ENCODE measurements at regions not wholly inside any gene's neighbourhood (a gene's known extent, or its start where the extent isn't known, plus 50 kb on each side); places are given as distances from the start of the nearest gene placed in this dataset.

DNA sequence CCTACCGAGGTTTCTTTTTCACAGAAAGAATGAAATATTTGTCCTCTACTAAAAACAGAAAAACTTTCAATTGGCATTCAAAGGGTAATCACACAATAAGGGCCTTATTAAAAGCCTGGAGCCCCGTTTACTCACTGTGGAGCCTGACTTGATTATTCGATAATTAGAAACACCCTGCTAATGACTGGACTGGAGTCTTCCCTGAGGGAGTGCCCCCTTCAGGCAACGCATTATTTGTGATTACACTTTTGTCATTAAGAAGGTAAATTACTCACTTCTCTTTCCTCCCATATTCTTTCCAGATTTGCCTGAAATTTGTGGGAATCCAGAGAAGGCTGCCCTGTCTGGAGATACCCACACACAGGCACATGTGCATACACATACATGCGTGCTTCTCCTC, 444.2 kb upstream of the NPVF start:
- no peaks in the 10 kb centered on the region for H3K27me3 ChIP-seq (ENCODE audit: insufficient read depth, insufficient read length)
- DNase-seq (ENCODE audit: low read depth, low spot score): no peak
- TF ChIP-seq ZNF274 (IDR thresholded peaks at IDR 0.05; ENCODE audit: low read depth, low read length): no peak
- TF ChIP-seq YY1 (IDR thresholded peaks at IDR 0.05; ENCODE audit: insufficient read depth, insufficient read length): no peak
- TF ChIP-seq SUZ12 (IDR thresholded peaks at IDR 0.05; ENCODE audit: extremely low read depth, insufficient read depth, insufficient read length): no peak

DNA sequence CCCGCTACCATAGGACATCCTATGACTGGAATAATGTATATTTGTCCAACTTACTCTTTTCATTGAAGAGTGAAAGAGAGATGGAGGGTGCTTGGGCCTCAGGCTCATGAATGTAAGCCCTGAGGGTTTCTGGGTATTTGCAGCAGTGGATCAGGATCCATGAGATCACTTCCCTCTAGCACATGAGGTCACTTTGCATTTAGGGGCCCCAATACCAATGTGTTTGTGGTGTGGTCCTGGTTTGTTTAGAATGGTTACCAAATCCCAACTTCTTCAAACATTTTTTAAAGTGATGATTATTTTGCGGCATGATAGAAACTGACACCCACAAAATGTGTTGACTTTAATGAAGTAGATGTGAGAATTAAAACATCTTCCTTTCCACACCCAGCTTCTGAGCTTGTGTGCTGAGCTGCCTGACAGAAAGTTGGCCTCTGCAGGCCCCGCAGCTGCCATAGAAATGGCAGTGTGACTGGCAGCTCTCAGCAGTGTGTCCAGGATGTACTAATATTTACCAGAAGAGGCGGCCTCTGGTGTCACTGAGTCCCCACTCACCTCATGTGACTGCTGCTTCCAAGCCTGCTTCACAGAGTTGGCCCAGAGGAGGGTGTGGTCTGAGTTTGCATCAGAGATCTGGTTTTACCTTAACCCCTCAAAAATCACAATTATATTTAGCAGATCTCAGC, 447.6 kb upstream of the NPVF start:
- DNase-seq (ENCODE audit: low read depth, low spot score): no peak
- Histone ChIP-seq H3K4me1 (ENCODE audit: insufficient read depth, insufficient read length) (no peaks in the 10 kb centered on the region), H3K4me3 (ENCODE audit: insufficient read length, low read depth) (no peak overlapping the region), H3K27me3 (ENCODE audit: insufficient read depth, insufficient read length) (no peaks in the 10 kb centered on the region), H3K36me3 (ENCODE audit: insufficient read depth, insufficient read length, low read length) (no peaks in the 10 kb centered on the region), H3K9me3 (ENCODE audit: insufficient read depth, low read length) (no peaks in the 10 kb centered on the region), H3K9ac (ENCODE audit: insufficient read length, low read depth) (no peak overlapping the region)
- TF ChIP-seq ZNF274 (IDR thresholded peaks at IDR 0.05; ENCODE audit: low read depth, low read length) (no peak), YY1 (IDR thresholded peaks at IDR 0.05; ENCODE audit: insufficient read depth, insufficient read length) (no peak), SUZ12 (IDR thresholded peaks at IDR 0.05; ENCODE audit: extremely low read depth, insufficient read depth, insufficient read length) (no peak)

More for the DNA sequence above, 444.2 kb upstream of the NPVF start:
- Histone ChIP-seq H3K4me1 (ENCODE audit: insufficient read depth, insufficient read length) (no peaks in the 10 kb centered on the region), H3K9ac (ENCODE audit: insufficient read length, low read depth) (no peak overlapping the region), H3K9me3 (ENCODE audit: insufficient read depth, low read length) (no peaks in the 10 kb centered on the region), H3K36me3 (ENCODE audit: insufficient read depth, insufficient read length, low read length) (no peaks in the 10 kb centered on the region), H3K4me3 (ENCODE audit: insufficient read length, low read depth) (no peak overlapping the region)

DNA sequence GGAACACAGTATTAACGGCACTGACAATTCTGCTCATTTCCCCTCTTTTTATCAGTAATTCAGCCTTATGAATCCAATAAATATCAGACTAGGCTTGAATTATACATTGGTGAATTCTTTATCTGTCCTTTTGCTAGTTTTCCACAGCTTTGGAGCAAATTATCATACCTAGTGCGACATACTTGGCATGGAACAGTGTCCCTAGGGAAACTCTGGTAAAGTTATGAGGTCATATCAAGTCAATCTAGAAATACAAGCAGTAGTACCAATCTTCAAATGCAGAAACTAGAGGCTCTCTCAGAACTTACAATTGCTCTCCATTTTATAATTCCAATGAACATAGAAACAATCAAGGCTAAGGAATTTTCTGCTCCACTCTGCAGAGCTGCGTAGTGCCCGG, 449.3 kb upstream of the NPVF start:
- Histone ChIP-seq H3K4me3 (ENCODE audit: insufficient read length, low read depth) (no peak overlapping the region), H3K36me3 (ENCODE audit: insufficient read depth, insufficient read length, low read length) (no peaks in the 10 kb centered on the region), H3K9ac (ENCODE audit: insufficient read length, low read depth) (no peak overlapping the region), H3K9me3 (ENCODE audit: insufficient read depth, low read length) (no peaks in the 10 kb centered on the region), H3K27me3 (ENCODE audit: insufficient read depth, insufficient read length) (no peaks in the 10 kb centered on the region), H3K4me1 (ENCODE audit: insufficient read depth, insufficient read length) (no peaks in the 10 kb centered on the region)
- no peak for TF ChIP-seq SUZ12 (IDR thresholded peaks at IDR 0.05; ENCODE audit: extremely low read depth, insufficient read depth, insufficient read length)
- no peak for TF ChIP-seq YY1 (IDR thresholded peaks at IDR 0.05; ENCODE audit: insufficient read depth, insufficient read length)
- no peak for TF ChIP-seq ZNF274 (IDR thresholded peaks at IDR 0.05; ENCODE audit: low read depth, low read length)
- DNase-seq (ENCODE audit: low read depth, low spot score): no peak

DNA sequence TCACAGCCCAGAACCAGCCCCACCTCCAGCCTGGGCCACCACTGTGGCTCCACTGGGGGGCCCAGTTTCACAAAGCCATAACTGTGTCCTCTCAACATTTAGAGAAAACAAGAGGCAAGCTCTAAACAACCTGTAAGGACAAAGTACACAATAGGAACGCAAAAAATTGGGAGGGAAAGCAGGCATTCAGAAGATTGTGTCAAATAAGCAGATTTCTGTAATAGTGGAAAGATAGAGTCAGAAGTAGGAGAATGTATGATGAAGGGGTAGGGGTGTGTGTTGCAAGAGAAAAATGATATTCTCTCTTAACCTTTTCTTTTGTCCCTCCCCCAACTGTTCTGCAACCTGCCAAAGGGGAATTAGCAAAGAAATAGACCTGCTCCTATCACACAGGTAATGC, 449.9 kb upstream of the NPVF start:
- Histone ChIP-seq H3K9ac (ENCODE audit: insufficient read length, low read depth) (no peak overlapping the region), H3K27me3 (ENCODE audit: insufficient read depth, insufficient read length) (no peaks in the 10 kb centered on the region), H3K4me1 (ENCODE audit: insufficient read depth, insufficient read length) (no peaks in the 10 kb centered on the region), H3K4me3 (ENCODE audit: insufficient read length, low read depth) (no peak overlapping the region), H3K9me3 (ENCODE audit: insufficient read depth, low read length) (no peaks in the 10 kb centered on the region), H3K36me3 (ENCODE audit: insufficient read depth, insufficient read length, low read length) (no peaks in the 10 kb centered on the region)
- DNase-seq (ENCODE audit: low read depth, low spot score): no peak
- TF ChIP-seq YY1 (IDR thresholded peaks at IDR 0.05; ENCODE audit: insufficient read depth, insufficient read length) (no peak), ZNF274 (IDR thresholded peaks at IDR 0.05; ENCODE audit: low read depth, low read length) (no peak), SUZ12 (IDR thresholded peaks at IDR 0.05; ENCODE audit: extremely low read depth, insufficient read depth, insufficient read length) (no peak)

DNA sequence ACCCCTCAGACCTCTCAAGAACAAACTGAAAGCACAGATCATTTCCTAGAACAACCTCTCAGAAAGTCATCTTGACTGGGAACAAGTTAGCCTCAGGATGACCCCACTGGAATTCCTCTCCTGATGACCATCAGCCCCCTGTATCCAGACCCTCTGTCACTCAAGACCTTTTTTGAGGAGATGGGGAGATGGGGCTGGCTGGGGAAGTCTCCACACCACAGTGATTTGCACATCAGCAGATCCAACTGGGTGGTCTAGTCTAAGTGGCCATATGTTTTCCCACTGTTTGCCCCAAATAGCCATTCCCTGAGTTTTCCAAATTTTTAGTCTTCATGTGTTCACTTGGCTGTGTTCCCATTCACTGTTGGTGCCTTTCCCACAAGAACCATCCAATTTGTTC, 452.4 kb upstream of the NPVF start:
- no peak for DNase-seq (ENCODE audit: low read depth, low spot score)
- Histone ChIP-seq H3K9ac (ENCODE audit: insufficient read length, low read depth) (no peak overlapping the region), H3K36me3 (ENCODE audit: insufficient read depth, insufficient read length, low read length) (no peaks in the 10 kb centered on the region), H3K4me3 (ENCODE audit: insufficient read length, low read depth) (no peak overlapping the region), H3K27me3 (ENCODE audit: insufficient read depth, insufficient read length) (no peaks in the 10 kb centered on the region), H3K4me1 (ENCODE audit: insufficient read depth, insufficient read length) (no peaks in the 10 kb centered on the region), H3K9me3 (ENCODE audit: insufficient read depth, low read length) (no peaks in the 10 kb centered on the region)
- no peak for TF ChIP-seq SUZ12 (IDR thresholded peaks at IDR 0.05; ENCODE audit: extremely low read depth, insufficient read depth, insufficient read length)
- no peak for TF ChIP-seq ZNF274 (IDR thresholded peaks at IDR 0.05; ENCODE audit: low read depth, low read length)
- no peak for TF ChIP-seq YY1 (IDR thresholded peaks at IDR 0.05; ENCODE audit: insufficient read depth, insufficient read length)

DNA sequence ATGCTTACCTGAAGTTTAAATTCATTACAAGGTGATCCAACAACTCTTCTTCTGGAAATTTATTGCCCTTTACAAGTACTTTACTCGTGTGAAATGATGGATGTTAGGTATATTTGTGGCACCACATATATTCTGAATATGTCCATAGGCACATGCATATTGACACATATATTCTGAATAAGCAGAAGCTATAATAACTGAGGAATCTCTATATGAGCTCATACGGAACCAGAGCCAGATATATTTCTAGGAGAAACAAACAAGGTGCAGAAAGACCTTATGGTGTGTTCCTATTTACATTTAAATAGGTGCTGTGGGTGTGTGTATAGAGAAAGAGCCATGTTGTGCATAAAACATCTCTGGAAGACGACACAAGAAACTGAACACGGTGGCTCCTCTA, 456.1 kb upstream of the NPVF start:
- H3K4me3 ChIP-seq (ENCODE audit: insufficient read length, low read depth): no peak overlapping the region
- H3K27me3 ChIP-seq (ENCODE audit: insufficient read depth, insufficient read length): no peaks in the 10 kb centered on the region
- no peaks in the 10 kb centered on the region for H3K9me3 ChIP-seq (ENCODE audit: insufficient read depth, low read length)
- no peak for DNase-seq (ENCODE audit: low read depth, low spot score)
- no peaks in the 10 kb centered on the region for H3K36me3 ChIP-seq (ENCODE audit: insufficient read depth, insufficient read length, low read length)
- no peak overlapping the region for H3K9ac ChIP-seq (ENCODE audit: insufficient read length, low read depth)
- TF ChIP-seq SUZ12 (IDR thresholded peaks at IDR 0.05; ENCODE audit: extremely low read depth, insufficient read depth, insufficient read length) (no peak), YY1 (IDR thresholded peaks at IDR 0.05; ENCODE audit: insufficient read depth, insufficient read length) (no peak), ZNF274 (IDR thresholded peaks at IDR 0.05; ENCODE audit: low read depth, low read length) (no peak)
- H3K4me1 ChIP-seq (ENCODE audit: insufficient read depth, insufficient read length): no peaks in the 10 kb centered on the region

DNA sequence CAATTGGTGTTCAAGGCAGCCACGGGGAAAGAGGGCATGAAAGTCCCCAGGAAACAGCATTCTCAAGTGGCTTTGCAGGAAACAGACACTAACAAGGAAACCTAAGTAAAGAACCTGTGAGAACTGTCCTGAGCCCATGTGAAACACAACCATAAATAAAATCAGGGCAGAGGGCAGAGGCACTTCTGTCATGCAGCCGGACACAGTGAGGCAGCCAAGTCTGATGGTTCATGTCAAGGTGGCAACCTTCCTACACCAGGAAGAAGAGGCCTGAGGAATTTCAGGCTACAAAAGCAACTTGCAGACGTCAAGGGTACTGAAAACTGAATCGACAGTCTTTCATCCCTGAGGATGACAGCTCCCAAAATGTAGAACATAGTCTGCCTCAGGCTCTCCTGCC, 458.2 kb upstream of the NPVF start:
- Histone ChIP-seq H3K4me1 (ENCODE audit: insufficient read depth, insufficient read length) (no peaks in the 10 kb centered on the region), H3K9me3 (ENCODE audit: insufficient read depth, low read length) (no peaks in the 10 kb centered on the region), H3K4me3 (ENCODE audit: insufficient read length, low read depth) (no peak overlapping the region), H3K9ac (ENCODE audit: insufficient read length, low read depth) (no peak overlapping the region), H3K27me3 (ENCODE audit: insufficient read depth, insufficient read length) (no peaks in the 10 kb centered on the region), H3K36me3 (ENCODE audit: insufficient read depth, insufficient read length, low read length) (no peaks in the 10 kb centered on the region)
- no peak for DNase-seq (ENCODE audit: low read depth, low spot score)
- TF ChIP-seq SUZ12 (IDR thresholded peaks at IDR 0.05; ENCODE audit: extremely low read depth, insufficient read depth, insufficient read length) (no peak), ZNF274 (IDR thresholded peaks at IDR 0.05; ENCODE audit: low read depth, low read length) (no peak), YY1 (IDR thresholded peaks at IDR 0.05; ENCODE audit: insufficient read depth, insufficient read length) (no peak)

Data from NT2/D1 (cell line).